ENCODE measurements at regions not wholly inside any gene's neighbourhood (a gene's known extent, or its start where the extent isn't known, plus 50 kb on each side); places are given as distances from the start of the nearest gene placed in this dataset.

DNA sequence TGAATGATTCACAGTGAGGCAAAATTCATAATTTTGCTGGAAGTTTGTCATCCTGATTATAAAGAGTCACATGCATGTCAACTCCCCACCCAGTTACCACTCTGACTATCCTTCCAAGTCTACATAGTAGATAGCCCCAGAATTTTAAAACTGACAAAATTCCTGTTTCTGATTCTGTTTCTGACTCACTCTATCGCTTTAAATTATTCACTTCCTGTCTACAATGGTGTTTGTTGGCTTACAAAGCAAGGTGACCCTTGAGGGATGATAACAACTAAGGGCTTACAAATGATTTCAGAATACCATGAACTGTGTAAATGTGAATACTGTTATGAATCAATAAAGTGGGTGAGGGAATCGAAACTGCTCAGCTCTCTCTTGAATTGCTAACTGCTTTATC is 98.7 kb upstream of the KL start:
- H3K4me1 Mint-ChIP-seq: no peaks in the 10 kb centered on the region
- DNase-seq: no peak
- Histone ChIP-seq H3K27ac (ENCODE audit: low read depth, low read length) (no peak overlapping the region), H3K27me3 (ENCODE audit: control insufficient read depth, insufficient read depth, low read length, poor library complexity, severe bottlenecking) (no peaks in the 10 kb centered on the region), H3K9ac (ENCODE audit: extremely low read depth, low read length, poor library complexity, severe bottlenecking) (no peak overlapping the region), H3K36me3 (ENCODE audit: control insufficient read depth, insufficient read depth, low read length) (no peaks in the 10 kb centered on the region), H3K9me3 (ENCODE audit: control insufficient read depth, low read length) (no peaks in the 10 kb centered on the region), H3K4me1 (ENCODE audit: control insufficient read depth, insufficient read depth, low read length) (no peaks in the 10 kb centered on the region), H3K4me3 (ENCODE audit: low read length) (no peak overlapping the region)
- TF ChIP-seq, protein P1, sequence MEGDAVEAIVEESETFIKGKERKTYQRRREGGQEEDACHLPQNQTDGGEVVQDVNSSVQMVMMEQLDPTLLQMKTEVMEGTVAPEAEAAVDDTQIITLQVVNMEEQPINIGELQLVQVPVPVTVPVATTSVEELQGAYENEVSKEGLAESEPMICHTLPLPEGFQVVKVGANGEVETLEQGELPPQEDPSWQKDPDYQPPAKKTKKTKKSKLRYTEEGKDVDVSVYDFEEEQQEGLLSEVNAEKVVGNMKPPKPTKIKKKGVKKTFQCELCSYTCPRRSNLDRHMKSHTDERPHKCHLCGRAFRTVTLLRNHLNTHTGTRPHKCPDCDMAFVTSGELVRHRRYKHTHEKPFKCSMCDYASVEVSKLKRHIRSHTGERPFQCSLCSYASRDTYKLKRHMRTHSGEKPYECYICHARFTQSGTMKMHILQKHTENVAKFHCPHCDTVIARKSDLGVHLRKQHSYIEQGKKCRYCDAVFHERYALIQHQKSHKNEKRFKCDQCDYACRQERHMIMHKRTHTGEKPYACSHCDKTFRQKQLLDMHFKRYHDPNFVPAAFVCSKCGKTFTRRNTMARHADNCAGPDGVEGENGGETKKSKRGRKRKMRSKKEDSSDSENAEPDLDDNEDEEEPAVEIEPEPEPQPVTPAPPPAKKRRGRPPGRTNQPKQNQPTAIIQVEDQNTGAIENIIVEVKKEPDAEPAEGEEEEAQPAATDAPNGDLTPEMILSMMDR (conservative IDR thresholded peaks at IDR 0.05): no peak
- no peak overlapping the region for H3K27ac Mint-ChIP-seq
- no peaks in the 10 kb centered on the region for H3K36me3 Mint-ChIP-seq (ENCODE audit: low read depth)
- H3K4me3 Mint-ChIP-seq: no peak overlapping the region
- no peaks in the 10 kb centered on the region for H3K9me3 Mint-ChIP-seq
- WGBS, 2 experiments (ENCODE audit: insufficient coverage in 1 of 2, insufficient read length in 1 of 2): 100% methylated on average over 1 of the region's 2 CpGs; no CpG with 5 or more reads in 1 of the 2 experiments
- H3K27me3 Mint-ChIP-seq (ENCODE audit: insufficient read depth): no peaks in the 10 kb centered on the region

DNA sequence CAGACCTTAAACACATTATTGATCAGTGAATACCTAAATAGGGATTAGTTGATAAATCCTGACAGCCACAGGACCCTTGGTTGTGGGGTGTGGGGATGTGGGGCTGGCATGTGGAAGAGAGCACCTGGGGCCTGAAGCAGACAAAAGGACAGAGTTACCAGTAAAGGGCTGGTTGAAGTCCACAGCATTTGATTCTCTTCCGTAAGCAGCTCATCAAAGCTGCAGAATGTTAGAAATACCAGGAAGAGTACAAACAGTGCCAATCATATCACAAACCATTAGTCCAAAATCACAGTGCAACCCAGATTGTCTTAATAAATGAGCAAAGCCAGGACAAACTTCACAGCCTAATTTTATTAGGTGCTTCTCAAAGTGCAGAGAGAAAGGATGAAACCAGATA is 92.5 kb upstream of the KL start:
- Histone ChIP-seq H3K4me1 (ENCODE audit: control insufficient read depth, insufficient read depth, low read length) (no peaks in the 10 kb centered on the region), H3K36me3 (ENCODE audit: control insufficient read depth, insufficient read depth, low read length) (no peaks in the 10 kb centered on the region), H3K27me3 (ENCODE audit: control insufficient read depth, insufficient read depth, low read length, poor library complexity, severe bottlenecking) (no peaks in the 10 kb centered on the region), H3K9ac (ENCODE audit: extremely low read depth, low read length, poor library complexity, severe bottlenecking) (no peak overlapping the region), H3K9me3 (ENCODE audit: control insufficient read depth, low read length) (no peaks in the 10 kb centered on the region), H3K4me3 (ENCODE audit: low read length) (no peak overlapping the region), H3K27ac (ENCODE audit: low read depth, low read length) (no peak overlapping the region)
- Mint-ChIP-seq H3K27me3 (ENCODE audit: insufficient read depth) (no peaks in the 10 kb centered on the region), H3K27ac (no peak overlapping the region), H3K36me3 (ENCODE audit: low read depth) (no peaks in the 10 kb centered on the region), H3K4me3 (no peak overlapping the region), H3K4me1 (no peaks in the 10 kb centered on the region), H3K9me3 (peaks cover 6% of the 10 kb centered on the region)
- 97 to 100% methylated on average over 1 of the region's 1 CpG for WGBS, 2 experiments (ENCODE audit: insufficient coverage in 1 of 2, insufficient read length in 1 of 2)
- DNase-seq: no peak
- TF ChIP-seq, protein P1 (conservative IDR thresholded peaks at IDR 0.05): no peak

DNA sequence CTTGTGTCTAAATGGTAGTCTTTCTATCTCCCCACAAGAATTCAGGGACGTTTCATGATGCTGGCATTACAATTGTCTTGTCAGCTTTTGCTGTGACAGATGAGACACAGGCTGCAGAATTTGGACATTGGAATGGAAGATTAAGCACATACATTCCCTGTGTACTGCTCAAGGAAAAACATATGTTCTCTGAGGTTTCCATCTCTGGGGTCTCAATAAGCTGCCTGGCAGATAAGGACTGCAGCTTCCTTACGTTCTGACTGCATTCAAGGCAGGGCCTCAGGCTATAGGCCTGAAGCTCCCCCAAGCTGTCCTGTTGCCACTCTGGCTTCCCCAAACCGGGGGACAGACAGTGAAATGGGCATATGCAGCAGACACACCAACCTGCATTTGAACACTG is 91.3 kb upstream of the KL start:
- Mint-ChIP-seq H3K36me3 (ENCODE audit: low read depth) (no peaks in the 10 kb centered on the region), H3K4me3 (no peak overlapping the region), H3K9me3 (peaks cover 7% of the 10 kb centered on the region), H3K27ac (no peak overlapping the region), H3K4me1 (no peaks in the 10 kb centered on the region), H3K27me3 (ENCODE audit: insufficient read depth) (no peaks in the 10 kb centered on the region)
- no peaks in the 10 kb centered on the region for H3K36me3 ChIP-seq (ENCODE audit: control insufficient read depth, insufficient read depth, low read length)
- H3K4me1 ChIP-seq (ENCODE audit: control insufficient read depth, insufficient read depth, low read length): no peaks in the 10 kb centered on the region
- no peak overlapping the region for H3K4me3 ChIP-seq (ENCODE audit: low read length)
- TF ChIP-seq, protein P1 (conservative IDR thresholded peaks at IDR 0.05): no peak
- H3K9ac ChIP-seq (ENCODE audit: extremely low read depth, low read length, poor library complexity, severe bottlenecking): no peak overlapping the region
- no peak overlapping the region for H3K27ac ChIP-seq (ENCODE audit: low read depth, low read length)
- no peak for DNase-seq
- no peaks in the 10 kb centered on the region for H3K27me3 ChIP-seq (ENCODE audit: control insufficient read depth, insufficient read depth, low read length, poor library complexity, severe bottlenecking)
- 75 to 85% methylated on average over 3 of the region's 3 CpGs for WGBS, 2 experiments (ENCODE audit: insufficient coverage in 1 of 2, insufficient read length in 1 of 2)
- no peaks in the 10 kb centered on the region for H3K9me3 ChIP-seq (ENCODE audit: control insufficient read depth, low read length)
